D341Med (cell line): ENCODE measurements at regions not wholly inside any gene's neighbourhood (a gene's known extent, or its start where the extent isn't known, plus 50 kb on each side); places are given as distances from the start of the nearest gene placed in this dataset.
"Not testable (repeated sequence)": the region's sequence is repeated elsewhere in the genome, so short reads cannot be mapped to it uniquely, and the experiment has no call there.

Experiments
- DNase-seq: peaks from one replicate; pipeline ENCODE4 v3.0.0; 2012; ENCODE audit warnings: low spot score

DNA sequence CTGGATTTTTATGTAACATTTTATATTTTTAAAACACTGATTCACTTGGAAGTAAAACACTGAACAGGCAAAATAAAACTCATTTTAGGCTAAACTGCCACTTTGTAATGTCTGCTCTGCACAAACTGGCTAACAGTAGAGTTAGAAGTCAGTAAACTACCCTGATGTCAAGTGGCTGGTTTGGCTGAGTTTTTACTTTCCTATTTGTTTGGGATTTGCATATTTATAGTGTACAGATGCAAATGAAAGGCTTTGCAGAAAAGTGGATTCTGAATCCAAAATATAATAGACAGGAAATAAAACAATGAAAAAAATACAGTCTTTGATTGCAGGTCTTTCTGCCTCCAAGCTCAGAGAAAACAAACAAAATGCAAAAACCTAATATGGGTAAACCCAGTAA is 213.1 kb downstream of the CDH26 start:
- no peak for DNase-seq

DNA sequence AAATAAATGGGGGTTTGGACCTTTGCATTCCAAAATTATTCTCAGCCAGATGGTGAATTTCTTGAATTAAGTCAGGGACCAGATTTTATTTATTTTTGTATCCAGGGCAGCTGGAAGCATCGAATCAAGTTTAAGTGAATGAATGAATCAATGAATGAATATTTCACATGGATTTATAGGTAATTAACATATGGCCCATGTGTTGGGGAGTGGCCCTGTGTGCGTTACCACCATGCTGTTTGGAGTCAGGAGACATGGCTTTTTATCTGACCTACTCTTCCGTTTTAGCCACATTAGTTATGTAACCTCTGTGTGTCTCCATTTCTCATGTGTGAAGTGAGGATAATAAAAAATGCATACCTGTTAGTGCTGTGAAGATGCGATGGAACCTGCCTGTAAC is 213.5 kb downstream of the CDH26 start:
- DNase-seq = no peak

DNA sequence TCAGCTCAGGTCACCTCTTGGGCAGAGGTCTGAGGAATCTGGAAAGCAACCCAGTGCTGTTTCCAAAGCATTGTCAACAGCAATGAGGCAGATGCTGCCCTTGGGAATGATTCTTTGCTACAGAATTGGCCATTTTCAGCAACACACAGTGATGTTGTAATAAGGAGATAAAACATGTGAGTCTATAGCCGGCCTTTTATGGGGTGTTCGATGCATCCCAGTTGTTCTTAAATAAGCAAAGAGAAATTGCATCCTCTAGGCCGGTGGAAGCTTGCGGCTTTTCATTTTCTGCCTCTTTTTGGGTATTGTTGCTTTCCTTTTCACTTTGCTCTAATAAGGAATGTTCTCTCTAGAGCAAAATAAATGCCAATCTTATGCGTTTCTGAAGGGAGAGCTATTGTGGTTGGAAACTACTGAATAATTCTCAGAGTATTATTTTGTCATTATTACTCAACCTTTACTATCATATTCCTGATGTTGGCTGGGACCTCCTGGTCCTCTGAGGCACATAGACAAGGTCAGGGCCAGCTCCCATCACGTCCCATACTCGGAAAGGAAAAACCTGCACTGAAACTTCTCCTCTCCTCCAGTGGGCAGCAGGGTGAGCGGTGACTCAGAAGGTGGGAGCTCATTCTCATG is 214.2 kb downstream of the CDH26 start:
- no peak for DNase-seq

DNA sequence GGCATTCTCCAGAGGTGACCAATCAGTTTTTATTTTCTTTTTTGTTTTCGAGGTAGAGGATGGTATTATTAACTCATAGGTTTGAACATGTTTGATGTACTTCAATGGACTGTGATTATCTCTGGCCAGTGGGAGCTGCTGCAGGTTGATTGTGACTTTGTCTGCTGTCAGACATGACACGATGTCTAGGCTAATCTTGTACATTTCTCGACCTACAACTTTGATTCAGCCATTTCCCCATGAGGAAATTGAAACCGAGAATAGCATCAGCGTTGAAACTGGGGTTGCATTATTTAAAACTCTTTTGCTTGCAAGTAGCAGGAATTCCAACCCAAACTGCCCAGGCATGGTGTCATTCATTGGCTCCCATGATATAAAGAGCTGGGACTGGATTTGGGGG is 218.9 kb downstream of the CDH26 start:
- no peak for DNase-seq

DNA sequence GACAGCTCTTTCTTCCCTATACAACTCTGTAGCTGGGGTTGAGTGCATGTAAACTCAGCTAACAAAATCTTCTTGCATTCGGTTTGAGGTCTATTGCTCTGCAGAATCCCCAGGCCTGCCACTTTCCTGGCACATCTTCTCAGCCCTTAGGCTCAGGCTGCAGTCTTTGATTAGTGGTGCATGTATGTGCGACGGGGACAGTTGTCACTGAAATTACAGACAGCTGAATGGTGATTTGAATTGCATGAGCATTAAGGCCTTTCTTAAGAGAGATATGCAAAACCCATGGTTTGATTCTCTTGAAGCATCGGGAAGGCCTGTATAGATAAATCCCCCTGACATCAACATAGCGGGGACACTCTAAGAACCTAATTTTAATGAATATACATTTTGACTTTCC is 222.8 kb downstream of the CDH26 start:
- no peak for DNase-seq

DNA sequence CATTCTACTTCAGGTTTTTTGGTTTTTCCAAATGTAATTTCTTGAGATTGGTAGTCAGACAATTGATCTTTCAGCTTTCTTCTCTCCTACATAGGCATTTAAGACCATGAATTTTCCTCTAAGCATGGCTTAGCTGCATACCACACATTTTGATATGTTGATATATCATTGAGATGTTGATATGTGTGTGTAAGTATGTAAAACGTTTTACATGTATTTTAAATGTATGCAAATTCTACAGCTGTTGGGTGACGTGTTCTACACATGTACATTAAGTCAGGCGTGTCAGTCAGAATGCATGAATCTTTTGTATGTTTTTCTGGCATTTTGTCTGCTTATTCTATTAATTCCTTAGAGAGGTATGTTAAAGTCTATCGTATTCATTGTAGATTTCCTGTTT is 228.2 kb downstream of the CDH26 start:
- no peak for DNase-seq

DNA sequence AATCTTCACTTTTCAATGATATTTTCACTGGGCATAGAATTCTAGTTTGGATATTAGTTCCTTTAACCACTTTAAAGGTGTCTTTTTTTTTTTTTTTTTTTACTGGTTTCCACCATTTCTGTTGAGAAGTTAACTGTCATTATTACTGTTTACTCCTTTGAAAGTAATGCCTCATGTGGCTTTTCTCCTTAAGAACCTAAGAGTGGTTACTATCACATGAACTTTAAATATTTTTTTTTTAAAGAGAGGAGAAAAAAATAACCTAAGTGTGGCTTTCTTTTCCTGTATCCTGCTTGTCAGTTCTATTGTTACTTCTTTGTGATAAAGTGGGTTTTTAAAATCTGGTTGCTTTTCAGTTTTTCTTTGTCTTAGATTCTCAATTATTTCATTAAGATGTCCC is 229.5 kb downstream of the CDH26 start:
- DNase-seq = no peak

DNA sequence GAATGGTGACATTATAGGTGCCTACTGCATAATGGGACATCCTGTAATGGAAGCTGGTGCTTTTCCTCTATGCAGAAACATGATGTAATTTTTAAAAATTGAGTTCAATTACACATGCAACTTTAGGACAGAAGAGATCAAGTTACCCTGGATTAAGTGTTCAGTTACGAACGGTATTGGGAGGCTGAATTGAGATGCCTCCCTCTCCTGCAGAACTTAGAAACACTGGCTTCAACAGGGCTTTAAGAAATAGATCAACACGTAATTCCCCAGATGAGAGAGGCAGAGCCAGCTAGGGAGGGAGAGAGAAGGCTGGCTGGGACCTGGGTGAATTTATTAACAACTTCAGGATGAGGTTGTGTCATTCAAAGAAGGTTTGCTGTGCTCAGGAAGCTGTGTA is 232.8 kb downstream of the CDH26 start:
- no peak for DNase-seq

DNA sequence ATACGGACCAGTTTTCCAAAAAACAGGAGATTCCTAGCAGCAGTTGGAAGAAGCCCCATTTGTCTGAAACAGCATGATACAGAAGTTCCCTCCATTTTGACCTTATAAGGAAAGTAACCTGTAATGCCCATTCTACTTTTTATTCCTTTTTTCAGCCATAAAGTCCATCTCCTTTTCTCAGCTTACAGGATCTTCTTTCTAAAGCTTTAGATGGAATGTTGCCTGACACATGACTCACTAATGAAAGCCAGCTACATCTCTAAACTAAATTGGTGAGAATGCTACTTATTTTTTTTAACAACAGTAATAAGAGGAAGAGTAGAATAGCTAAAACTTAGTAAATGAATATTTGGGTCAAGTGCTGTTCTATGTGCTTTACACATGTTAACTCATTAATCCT is 234.1 kb downstream of the CDH26 start:
- DNase-seq = no peak

DNA sequence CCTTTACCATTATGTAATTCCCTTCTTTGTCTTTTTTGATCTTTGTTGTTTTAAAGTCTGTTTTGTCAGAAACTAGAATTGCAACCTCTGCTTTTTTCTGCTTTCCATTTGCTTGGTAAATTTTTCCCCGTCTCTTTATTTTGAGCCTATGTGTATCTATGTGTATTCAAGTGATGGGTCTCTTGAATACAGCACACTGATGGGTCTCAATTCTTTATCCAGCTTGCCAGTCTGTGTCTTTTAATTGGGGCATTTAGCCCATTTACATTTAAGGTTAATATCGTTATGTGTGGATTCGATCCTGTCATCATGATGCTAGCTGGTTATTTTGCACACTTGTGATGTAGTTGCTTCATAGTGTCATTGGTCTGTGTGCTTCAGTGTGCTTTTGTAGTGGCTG is 240.9 kb downstream of the CDH26 start:
- not testable (repeated sequence) for DNase-seq

DNA sequence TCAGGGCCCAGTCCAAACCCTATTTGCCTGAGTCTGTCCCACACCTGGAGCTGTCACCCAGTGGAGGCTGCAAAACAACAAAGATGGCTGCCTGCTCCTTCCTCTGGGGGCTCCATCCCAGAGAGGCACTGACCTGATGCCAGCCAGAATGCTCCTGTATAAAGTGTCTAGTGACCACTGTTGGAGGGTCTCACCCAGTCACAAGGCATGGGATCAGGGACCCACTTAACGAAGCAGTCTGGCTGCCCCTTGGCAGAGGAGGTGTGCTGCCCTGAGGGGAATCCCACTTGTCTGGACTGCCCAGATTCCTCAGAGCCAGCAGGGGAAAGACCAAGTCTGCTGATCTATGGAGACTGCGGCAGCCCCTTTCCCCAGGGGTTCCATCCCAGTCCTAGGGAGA is 241.6 kb downstream of the CDH26 start:
- no peak for DNase-seq

DNA sequence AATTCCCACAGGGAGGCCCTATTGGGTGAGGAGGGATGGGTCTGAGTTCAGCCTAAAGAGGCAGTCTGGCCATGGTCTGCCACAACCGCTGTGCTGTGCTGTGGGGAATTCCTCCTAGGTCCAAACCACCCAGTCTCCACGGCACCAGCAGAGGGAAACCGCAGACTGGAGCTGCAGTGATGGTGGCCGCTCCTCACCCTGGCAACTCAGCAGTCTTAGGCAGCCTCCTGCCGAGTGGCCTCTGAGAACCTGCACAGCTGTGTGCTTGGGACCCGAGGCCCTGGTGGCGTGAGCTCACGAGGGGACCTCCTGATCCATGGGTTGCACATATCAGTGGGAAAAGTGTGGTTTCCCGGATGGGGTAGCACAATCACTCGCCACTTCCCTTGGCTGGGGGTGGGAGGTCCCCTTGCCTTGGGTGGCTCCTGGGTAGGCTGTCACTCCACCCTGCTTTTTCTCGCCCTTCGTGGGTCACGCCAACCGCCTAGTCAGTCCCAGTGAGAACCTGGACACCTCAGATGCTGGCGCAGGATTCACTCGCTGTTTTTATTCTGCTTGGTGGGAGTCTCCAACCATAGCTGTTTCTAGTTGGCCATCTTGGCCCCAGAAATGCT is 242.2 kb downstream of the CDH26 start:
- DNase-seq = no peak

DNA sequence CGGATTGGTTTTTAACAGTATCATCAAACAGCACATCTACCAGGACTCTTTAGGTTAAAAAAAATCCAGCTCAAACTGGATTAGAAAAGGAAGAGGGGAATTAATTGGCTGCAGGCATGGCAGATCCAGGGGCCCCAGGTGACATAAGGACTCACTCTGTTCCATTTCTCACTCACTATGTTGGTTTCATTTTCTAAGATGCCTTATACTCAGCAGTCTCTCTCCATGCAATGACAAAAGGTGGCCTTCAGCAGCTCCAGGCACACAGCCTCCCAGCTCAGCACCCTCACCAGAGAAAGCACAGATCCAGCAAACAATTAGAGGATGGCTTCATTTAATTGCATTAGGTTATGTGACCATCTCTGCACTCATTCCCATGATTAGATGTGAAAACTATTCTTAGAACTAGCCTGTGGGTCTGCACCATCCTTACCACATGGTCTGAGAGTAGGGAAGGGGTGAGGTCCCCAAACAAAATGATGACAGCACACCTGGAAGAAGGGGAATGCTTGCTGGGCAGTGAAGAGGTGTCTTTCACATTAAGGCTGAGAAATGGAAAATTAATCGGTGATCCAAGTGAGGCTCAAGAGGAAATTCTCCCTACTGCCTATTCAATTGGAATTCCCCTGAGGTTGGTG is 243.1 kb downstream of the CDH26 start:
- no peak for DNase-seq

DNA sequence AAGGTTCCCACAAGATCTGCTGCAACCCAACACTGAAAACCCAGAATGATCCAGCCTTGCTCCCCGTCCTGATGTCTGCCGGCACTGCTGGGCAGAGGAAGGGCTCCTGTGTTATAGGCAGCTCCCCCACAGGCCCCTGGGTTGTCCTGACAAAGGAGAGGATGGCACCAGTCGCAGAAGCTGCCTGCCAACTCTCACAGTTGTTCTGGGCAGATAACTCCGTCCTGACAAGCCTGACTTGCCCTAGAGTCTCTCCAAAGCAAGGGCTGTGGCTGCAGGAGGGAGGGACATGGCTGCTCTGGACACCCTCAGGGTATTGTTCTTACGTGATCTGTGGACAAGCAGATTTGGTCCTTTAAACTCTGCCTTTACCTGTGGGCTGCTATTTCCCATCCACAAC is 243.8 kb downstream of the CDH26 start:
- no peak for DNase-seq

DNA sequence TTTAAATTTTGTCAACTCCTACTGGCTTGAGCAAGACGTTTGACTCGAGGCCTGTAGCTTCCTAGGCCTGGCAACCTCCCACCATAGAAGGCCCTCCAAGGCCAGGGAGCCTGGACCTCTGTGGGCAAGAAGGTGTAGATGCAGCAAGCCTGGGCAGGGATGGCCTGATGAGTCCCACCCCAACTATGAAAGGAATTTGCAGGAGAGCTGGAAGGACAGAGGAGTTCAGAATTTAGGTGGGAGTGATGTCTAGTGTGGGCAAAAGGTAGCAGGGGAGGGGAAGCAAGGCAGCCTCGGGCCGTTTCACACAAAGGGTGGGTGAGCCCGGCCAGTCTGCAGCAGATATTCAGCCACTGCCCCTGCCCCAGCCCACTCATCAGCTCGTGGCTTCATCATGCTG is 245.2 kb downstream of the CDH26 start:
- no peak for DNase-seq

DNA sequence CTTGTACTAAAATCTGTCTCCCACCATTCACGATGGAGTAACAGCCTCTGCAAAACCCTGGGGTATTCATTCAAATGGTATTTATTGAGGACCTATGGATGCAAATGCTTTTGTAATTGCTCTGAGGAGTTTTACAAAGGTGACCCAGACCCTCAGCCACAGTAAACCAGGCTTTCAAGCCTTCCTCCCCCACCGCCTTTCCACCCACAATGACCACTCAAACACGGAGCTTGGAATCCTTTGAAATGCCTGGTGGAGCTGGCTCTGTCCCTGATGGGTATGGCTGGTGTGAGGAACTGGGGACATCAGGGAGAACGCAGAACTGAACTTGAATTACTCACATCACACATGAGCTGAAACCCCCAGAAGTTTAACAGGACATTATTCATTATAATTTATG is 246.4 kb downstream of the CDH26 start:
- no peak for DNase-seq

DNA sequence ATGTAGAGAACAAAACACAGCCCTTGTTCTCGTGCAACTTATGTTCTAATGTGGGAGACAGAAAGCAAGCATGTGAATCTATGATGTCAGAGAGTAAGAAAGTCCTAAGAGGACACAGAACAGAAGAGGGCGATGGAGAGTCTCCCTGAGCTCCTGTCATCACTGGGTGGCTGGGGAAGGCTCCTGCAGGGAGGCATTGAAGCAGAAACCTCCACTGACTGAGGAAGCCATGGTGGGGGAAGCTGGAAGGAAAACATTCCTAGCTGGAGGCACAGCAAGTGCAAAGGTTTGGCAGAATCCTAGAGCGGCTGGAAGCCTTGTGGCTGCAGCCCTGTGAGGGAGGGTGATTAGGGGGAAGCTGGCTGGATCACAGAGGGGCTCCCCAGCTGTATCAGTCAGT is 248.0 kb downstream of the CDH26 start:
- DNase-seq = peak; percentile 50

DNA sequence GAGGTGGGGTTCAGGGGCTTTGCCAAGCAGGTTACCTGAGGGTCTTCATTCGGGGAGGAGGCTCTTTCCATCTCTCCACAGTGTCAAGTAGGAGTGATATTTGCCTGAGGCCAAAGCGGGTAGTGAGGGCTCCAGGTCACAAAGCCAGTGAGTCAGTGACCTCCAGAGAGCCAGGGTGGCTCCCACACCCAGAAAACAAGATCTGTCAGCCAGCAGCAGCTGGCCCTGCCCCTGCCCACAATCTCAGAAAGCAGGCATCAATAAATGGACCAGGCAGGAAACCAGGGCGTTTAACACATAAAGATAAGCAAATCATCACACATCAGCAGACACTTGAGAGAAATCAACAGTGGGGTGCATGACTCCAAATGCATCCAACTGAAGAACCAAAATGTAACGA is 250.8 kb downstream of the CDH26 start:
- no peak for DNase-seq

DNA sequence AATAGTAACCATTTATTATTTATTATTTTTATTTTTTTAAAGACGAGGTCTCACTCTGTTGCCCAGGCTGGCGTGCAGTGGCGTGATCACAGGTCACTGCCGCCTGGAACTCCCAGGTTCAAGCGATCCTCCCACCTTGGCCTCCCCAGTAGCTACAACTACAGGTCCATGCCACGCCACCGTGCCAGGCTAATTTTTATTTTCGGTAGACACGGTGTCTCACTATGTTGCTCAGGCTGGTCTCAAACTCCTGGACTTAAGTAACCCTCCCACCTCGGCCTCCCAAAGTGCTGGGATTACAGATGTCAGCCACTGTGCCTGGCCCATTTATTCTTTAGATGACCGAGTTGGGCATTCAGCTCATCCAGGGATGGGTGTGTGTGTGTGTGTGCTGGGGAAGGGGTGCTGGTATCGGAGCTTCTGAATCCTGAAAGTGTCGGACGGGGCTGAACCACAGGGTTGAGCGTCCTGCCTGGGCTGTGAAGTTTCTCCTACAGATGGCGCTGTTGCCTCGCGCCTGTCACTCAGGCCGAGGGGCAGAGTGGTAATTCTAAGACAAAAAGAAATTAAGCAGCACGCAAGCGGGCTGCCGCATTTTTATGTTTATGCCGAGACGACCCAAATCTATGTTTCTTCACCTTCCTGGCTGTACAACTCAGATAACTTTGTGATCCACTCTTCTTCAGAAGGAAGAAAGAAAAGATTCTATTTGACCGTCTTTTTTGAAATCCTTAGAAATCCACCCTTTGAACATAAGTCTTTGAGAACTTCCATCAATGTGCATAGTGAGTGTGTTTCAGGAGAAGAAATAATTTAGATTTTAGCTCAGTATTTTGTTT is 252.8 kb downstream of the CDH26 start:
- DNase-seq = peak; percentile 83

DNA sequence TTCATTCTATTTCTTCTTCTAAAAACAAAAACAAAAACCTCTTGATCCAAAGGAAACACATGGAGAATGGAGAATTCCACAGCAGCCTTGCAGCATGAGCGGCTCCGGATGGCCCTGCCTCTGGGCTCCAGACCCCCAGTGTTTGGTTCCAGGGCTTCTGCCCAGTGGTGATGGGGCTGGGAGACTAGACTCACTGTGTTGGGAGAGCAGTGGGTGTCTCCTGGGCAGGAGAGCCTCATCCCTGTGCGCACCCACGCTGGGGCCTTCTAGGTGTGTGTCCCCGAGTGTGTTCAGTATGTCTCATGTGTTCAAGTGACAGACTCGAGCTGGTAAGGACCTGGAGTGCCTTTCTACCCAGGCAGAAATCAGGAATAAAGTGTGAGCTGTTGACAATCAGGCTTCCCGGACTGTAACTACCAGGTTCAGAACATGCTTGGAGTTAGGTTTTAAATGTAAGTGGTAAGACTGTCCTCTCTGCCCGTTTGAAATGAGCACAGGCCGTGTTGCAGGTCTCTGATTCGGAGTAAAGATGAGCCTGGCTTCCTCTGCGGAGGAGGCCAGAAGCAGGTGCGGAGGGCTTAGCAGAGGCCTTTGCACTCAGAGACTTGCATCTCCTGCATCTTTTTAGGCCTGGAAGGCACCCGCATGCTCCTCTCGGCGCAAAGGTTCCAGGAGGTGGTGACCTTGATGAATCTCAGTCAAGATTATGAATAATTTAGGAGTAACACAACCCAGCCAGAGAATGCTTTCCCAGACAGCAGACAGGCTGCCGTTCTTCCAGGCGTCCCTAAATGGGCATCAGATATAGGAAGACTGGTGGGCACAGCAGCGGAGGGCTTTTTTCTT is 253.6 kb downstream of the CDH26 start:
- no peak for DNase-seq

DNA sequence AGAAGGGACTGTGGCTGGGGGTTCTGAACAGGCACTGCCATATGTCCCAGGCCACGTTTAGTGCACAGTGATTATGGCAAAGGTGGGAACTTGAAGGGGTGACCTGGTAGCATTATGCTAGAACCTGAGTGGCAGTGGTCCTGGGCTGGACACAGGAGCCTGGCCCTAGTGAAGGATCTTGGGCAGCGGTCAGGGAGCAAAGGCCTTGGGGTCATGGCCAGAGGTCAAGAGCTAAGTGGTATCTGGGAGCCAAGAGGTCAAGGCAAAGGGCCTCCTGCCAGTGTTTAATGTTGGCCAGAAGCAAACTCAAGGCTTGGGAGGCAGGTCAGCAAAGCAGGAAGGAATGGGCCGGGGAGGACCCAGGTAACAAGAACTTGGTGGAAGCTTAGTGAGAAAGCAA is 254.5 kb downstream of the CDH26 start:
- DNase-seq = no peak
